ENCODE measurements at regions not wholly inside any gene's neighbourhood (a gene's known extent, or its start where the extent isn't known, plus 50 kb on each side); places are given as distances from the start of the nearest gene placed in this dataset.

DNA sequence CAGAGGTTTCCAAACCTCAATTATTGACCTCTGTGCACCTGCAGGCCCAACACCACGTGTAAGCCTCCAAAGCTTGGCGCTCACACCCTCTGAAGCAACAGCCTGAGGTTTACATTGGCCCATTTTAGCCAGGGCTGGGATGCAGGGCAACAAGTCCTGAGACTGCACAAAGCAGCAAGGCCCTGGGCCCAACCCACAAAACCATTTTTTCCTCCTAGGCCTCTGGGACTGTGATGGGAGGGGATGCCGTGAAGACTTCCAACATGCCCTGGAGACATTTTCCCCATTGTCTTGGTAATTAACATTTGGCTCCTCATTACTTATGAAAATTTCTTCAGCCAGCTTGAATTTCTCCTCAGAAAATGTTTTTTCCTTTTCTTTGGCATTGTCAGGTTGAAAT lies 54.9 kb upstream of the CNKSR2 start:
- no peak for TF ChIP-seq POLR2A (IDR thresholded peaks at IDR 0.05)
- no peak for TF ChIP-seq CTCF (IDR thresholded peaks at IDR 0.05)
